ENCODE measurements at regions not wholly inside any gene's neighbourhood (a gene's known extent, or its start where the extent isn't known, plus 50 kb on each side); places are given as distances from the start of the nearest gene placed in this dataset.

DNA sequence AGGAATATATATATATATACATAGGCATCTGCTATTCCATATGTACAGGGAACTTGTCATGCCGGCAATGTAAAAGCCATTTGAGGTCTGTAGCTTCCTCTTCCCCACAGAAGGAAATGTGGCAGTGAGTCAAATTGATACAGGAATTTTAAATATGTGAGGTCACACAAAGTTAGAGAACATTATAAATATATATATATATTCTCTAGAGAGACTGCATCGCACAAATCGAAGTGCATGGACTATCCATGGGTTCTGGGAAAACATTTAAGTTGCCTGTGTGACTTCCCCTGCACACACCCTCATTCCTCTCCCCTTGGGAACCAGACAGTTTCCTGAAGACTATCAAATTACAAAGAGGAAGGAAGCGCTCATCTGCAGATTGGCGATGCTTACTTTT lies 100.9 kb upstream of the CCDC91 start:
- TF ChIP-seq POLR2A (IDR thresholded peaks at IDR 0.05): no peak
- TF ChIP-seq, protein P1, sequence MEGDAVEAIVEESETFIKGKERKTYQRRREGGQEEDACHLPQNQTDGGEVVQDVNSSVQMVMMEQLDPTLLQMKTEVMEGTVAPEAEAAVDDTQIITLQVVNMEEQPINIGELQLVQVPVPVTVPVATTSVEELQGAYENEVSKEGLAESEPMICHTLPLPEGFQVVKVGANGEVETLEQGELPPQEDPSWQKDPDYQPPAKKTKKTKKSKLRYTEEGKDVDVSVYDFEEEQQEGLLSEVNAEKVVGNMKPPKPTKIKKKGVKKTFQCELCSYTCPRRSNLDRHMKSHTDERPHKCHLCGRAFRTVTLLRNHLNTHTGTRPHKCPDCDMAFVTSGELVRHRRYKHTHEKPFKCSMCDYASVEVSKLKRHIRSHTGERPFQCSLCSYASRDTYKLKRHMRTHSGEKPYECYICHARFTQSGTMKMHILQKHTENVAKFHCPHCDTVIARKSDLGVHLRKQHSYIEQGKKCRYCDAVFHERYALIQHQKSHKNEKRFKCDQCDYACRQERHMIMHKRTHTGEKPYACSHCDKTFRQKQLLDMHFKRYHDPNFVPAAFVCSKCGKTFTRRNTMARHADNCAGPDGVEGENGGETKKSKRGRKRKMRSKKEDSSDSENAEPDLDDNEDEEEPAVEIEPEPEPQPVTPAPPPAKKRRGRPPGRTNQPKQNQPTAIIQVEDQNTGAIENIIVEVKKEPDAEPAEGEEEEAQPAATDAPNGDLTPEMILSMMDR (IDR thresholded peaks at IDR 0.05 in 4 of 5, conservative IDR thresholded peaks at IDR 0.05 in 1 of 5): no peak
